Gastroesophageal sphincter (tissue), 4 donors: ENCODE measurements at regions not wholly inside any gene's neighbourhood (a gene's known extent, or its start where the extent isn't known, plus 50 kb on each side); places are given as distances from the start of the nearest gene placed in this dataset.

Source experiments
- ATAC-seq: fragments of 150-250 bp; one replicate; pipeline ENCODE4 v1.9.1; 2016; ENCODE audit warnings: mild to moderate bottlenecking, moderate library complexity
- H3K27ac ChIP-seq, 4 donors: fragments of 200-600 bp; sonication (generic) in 3 of 4; 1 replicate in 3 of 4; 2 replicates in 1 of 4; pipeline ENCODE4 v1.5.1; 2016 to 2019
- H3K27me3 ChIP-seq: fragments of 200-600 bp; sonication (generic); one replicate; pipeline ENCODE4 v1.5.1; 2019
- H3K36me3 ChIP-seq, 2 donors: fragments of 200-600 bp; sonication (generic); one replicate each; pipeline ENCODE4 v1.5.1; 2019; ENCODE audit warnings: control low read depth in 1 of 2
- H3K4me1 ChIP-seq, 3 donors: fragments of 200-600 bp; sonication (generic); 1 replicate in 2 of 3; 2 replicates in 1 of 3; pipeline ENCODE4 v1.5.1; 2016 to 2019; ENCODE audit warnings: control low read depth in 2 of 3
- H3K4me3 ChIP-seq, 2 donors: fragments of 200-600 bp; sonication (generic); one replicate each; pipeline ENCODE4 v1.5.1; 2019; ENCODE audit warnings: mild to moderate bottlenecking in 1 of 2, moderate library complexity in 1 of 2
- H3K9me3 ChIP-seq, 3 donors: fragments of 200-600 bp; sonication (generic); one replicate each; pipeline ENCODE4 v1.5.1; 2017 to 2019; ENCODE audit warnings: control low read depth in 2 of 3
- EP300 ChIP-seq: sonication (generic); formaldehyde crosslinking; IDR thresholded peaks from one replicate; pipeline ENCODE4 v1.6.1; 2017; ENCODE audit warnings: antibody characterized with exemption, mild to moderate bottlenecking
- POLR2A ChIP-seq, 2 donors: fragments of 450-650 bp; IDR thresholded peaks; one replicate each; pipeline ENCODE4 v1.6.1; 2017; ENCODE audit warnings: antibody characterized with exemption in 2 of 2, mild to moderate bottlenecking in 2 of 2, moderate library complexity in 1 of 2
- POLR2AphosphoS5 ChIP-seq: sonication (generic); formaldehyde crosslinking; IDR thresholded peaks from one replicate; pipeline ENCODE4 v1.6.1; 2017; ENCODE audit warnings: antibody characterized with exemption
- WGBS, 2 donors: methylation state at CpG; one replicate each; pipeline ENCODE4 v1.1.5; 2018; ENCODE audit warnings: low coverage in 1 of 2; 5-methylcytosine and 5-hydroxymethylcytosine counted together
- TF ChIP-seq, protein P1 (sequence below), 4 experiments: fragments of 200-600 bp in 2 of 4; fragments of 450-650 bp in 2 of 4; sonication (generic) in 1 of 4; IDR thresholded peaks; one replicate each; pipeline ENCODE4 v1.5.1; 2017 to 2019; ENCODE audit warnings: antibody characterized with exemption in 4 of 4, mild to moderate bottlenecking in 2 of 4, moderate library complexity in 2 of 4

DNA sequence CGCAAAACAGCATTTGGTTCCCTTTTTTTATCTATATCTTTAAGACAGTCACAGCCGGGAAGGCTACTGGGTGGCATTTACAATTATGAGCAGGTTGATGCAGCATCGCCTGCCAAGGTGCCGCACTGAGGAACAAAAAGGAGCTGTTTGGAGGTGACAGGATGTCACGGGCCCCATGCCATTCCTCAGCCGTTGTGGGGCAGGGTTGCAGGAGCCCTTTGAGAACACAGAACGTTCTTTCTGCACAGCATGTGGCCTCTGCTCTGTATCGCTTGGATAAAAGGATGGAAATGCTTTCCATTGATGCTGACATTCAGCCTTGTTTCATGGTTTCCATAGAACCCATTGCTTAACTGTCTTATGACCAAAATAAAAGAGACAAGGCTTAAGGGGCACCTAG is 141.9 kb upstream of the CDH5 start:
- no peak for ATAC-seq
- H3K36me3 ChIP-seq, result no peaks in the 10 kb centered on the region
- no peaks in the 10 kb centered on the region for H3K9me3 ChIP-seq
- H3K27ac ChIP-seq, result no peak overlapping the region
- no peak overlapping the region for H3K4me3 ChIP-seq
- WGBS, 2 donors, result 57 to 64% methylated on average over 2 to 7 of the region's 8 CpGs
- no peaks in the 10 kb centered on the region for H3K4me1 ChIP-seq
- no peaks in the 10 kb centered on the region for H3K27me3 ChIP-seq
- TF ChIP-seq, protein P1, sequence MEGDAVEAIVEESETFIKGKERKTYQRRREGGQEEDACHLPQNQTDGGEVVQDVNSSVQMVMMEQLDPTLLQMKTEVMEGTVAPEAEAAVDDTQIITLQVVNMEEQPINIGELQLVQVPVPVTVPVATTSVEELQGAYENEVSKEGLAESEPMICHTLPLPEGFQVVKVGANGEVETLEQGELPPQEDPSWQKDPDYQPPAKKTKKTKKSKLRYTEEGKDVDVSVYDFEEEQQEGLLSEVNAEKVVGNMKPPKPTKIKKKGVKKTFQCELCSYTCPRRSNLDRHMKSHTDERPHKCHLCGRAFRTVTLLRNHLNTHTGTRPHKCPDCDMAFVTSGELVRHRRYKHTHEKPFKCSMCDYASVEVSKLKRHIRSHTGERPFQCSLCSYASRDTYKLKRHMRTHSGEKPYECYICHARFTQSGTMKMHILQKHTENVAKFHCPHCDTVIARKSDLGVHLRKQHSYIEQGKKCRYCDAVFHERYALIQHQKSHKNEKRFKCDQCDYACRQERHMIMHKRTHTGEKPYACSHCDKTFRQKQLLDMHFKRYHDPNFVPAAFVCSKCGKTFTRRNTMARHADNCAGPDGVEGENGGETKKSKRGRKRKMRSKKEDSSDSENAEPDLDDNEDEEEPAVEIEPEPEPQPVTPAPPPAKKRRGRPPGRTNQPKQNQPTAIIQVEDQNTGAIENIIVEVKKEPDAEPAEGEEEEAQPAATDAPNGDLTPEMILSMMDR (IDR thresholded peaks at IDR 0.05), result no peak
- TF ChIP-seq POLR2A (IDR thresholded peaks at IDR 0.05) (no peak), POLR2AphosphoS5 (no peak), EP300 (no peak)

DNA sequence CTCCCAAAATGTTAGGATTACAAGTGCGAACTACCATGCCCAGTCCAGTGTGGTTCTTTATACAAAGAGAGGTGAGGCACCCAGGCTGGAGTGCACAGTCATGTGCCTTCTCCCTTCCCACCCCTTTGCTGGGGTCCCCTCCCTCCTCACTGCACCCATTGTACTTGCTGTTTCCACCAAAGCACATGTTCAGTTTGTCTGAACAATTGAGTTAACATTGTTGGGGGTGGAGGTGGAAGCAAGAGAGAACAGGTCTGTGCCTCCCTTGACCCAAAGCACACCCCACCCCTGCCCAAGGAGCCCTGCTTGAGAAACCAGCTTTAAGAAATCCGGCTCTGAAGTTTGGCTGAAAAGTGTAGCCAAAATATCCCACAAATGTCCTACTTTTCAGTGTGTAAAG is 142.3 kb upstream of the CDH5 start:
- Histone ChIP-seq H3K27me3 (peaks cover 2% of the 10 kb centered on the region), H3K27ac (no peak overlapping the region), H3K4me3 (no peak overlapping the region), H3K9me3 (no peaks in the 10 kb centered on the region), H3K4me1 (no peaks in the 10 kb centered on the region), H3K36me3 (no peaks in the 10 kb centered on the region)
- ATAC-seq, result no peak
- WGBS, 2 donors, result 68 to 100% methylated on average over 2 of the region's 2 CpGs
- TF ChIP-seq, protein P1 (IDR thresholded peaks at IDR 0.05), result no peak
- TF ChIP-seq POLR2AphosphoS5 (no peak), EP300 (no peak), POLR2A (IDR thresholded peaks at IDR 0.05) (no peak)

DNA sequence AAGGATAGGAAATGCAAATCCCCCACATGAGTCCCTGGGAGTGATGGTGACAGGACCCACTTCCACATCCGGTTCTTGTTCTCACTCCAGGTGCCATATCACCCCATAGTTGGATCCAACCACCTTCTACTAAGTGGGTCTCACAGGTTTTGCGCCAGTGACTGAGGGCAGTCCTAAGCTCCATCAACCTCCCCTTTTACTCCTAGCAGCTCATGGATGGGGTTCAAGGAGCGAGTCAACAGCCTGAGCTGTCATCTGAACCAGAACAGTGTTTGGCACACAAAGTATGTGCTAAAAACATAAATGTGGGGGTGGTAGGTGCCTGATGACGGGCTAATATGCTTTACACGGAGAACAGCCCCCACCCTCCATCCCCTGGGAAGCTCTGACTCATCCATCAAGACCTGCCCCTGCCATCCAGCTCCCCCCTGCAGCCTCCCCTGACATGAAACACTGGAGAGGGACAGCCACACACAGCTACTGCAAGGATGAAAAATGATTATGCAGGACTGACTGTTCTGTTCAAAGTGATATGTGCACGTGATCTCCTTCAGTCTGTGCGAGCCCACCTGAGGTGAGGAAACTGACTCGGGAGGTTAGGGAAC is 143.2 kb upstream of the CDH5 start:
- peaks cover 11% of the 10 kb centered on the region for H3K27me3 ChIP-seq
- no peaks in the 10 kb centered on the region for H3K9me3 ChIP-seq
- H3K4me1 ChIP-seq, result no peaks in the 10 kb centered on the region
- no peak overlapping the region for H3K4me3 ChIP-seq
- H3K27ac ChIP-seq, result no peak overlapping the region
- ATAC-seq, result no peak
- TF ChIP-seq, protein P1 (IDR thresholded peaks at IDR 0.05), result no peak
- TF ChIP-seq POLR2AphosphoS5, result no peak
- no peak for TF ChIP-seq EP300
- no peak for TF ChIP-seq POLR2A (IDR thresholded peaks at IDR 0.05)
- no peaks in the 10 kb centered on the region for H3K36me3 ChIP-seq
- WGBS, 2 donors, result 45 to 80% methylated on average over 2 to 6 of the region's 8 CpGs

DNA sequence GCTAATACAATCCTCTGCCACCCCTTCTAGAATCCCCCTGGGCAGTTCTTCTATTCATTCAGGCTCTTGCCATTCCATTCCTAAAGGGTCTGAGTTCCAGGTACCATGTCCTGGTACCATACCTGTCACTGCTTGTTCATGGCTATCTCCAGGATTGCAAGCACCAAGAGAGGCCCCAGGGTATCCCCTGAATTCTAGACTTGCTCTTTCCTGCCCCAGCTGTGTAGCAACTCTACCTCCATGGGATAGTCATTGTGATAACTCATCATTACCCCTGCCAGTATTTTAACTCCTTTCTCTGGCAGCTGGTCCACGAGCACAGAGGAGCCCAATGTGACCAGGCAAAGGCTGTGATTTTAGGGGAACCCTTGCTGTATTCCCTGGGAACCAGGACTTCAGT is 143.7 kb upstream of the CDH5 start:
- Histone ChIP-seq H3K4me3 (no peak overlapping the region), H3K4me1 (no peaks in the 10 kb centered on the region), H3K27ac (no peak overlapping the region), H3K27me3 (peaks cover 12% of the 10 kb centered on the region), H3K9me3 (no peaks in the 10 kb centered on the region), H3K36me3 (no peaks in the 10 kb centered on the region)
- TF ChIP-seq POLR2AphosphoS5 (no peak), EP300 (no peak), POLR2A (IDR thresholded peaks at IDR 0.05) (no peak)
- TF ChIP-seq, protein P1 (IDR thresholded peaks at IDR 0.05), result no peak
- WGBS, 2 donors, result no CpG with 5 or more reads among the region's 1 CpG
- no peak for ATAC-seq

DNA sequence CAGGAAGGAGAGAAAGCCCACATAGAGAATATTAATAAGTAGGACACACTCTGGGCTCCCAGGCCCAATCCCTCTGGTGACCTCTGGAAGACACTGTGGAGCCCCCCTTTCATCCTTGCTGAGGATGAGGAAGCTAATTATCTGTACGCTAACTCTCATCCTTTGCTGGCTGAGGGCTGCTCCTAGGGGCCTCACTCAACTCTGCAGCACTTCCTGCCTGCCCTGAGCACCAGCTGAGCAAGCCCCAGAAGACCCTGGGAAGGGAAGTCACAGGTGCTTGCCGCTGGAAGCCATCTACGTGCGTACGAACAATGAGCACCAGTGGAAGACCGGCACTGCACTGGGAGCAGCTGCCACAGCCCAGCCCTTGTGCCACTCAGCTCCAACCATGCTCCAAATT is 145.8 kb upstream of the CDH5 start:
- no peak overlapping the region for H3K4me3 ChIP-seq
- no peak for ATAC-seq
- H3K27ac ChIP-seq, result no peak overlapping the region
- TF ChIP-seq EP300 (no peak), POLR2A (IDR thresholded peaks at IDR 0.05) (no peak), POLR2AphosphoS5 (no peak)
- TF ChIP-seq, protein P1 (IDR thresholded peaks at IDR 0.05), result no peak
- H3K9me3 ChIP-seq, result no peaks in the 10 kb centered on the region
- H3K27me3 ChIP-seq, result peaks cover 12% of the 10 kb centered on the region
- H3K36me3 ChIP-seq, result no peaks in the 10 kb centered on the region
- 69% methylated on average over 5 of the region's 6 CpGs; no CpG with 5 or more reads in 1 of the 2 donors for WGBS, 2 donors
- H3K4me1 ChIP-seq, result no peaks in the 10 kb centered on the region
